ENCODE measurements at regions not wholly inside any gene's neighbourhood (a gene's known extent, or its start where the extent isn't known, plus 50 kb on each side); places are given as distances from the start of the nearest gene placed in this dataset.

- TF ChIP-seq CTCF (IDR thresholded peaks at IDR 0.05) (no peak), POLR2A (IDR thresholded peaks at IDR 0.05) (no peak)
- intact Hi-C loops (cut with DNase I), result no loop called here
- H3K4me3 ChIP-seq (replicated peaks in 1 of 3), result no peak overlapping the region
These were observed 295.1 kb downstream of the SHOX2 start for GRCh38 chr3:157810924-157811718.

GRCh38 chr3:157807280-157807679, 298.9 kb downstream of the SHOX2 start:
- intact Hi-C loops (cut with DNase I), result no loop called here
- TF ChIP-seq CTCF (IDR thresholded peaks at IDR 0.05) (no peak), POLR2A (IDR thresholded peaks at IDR 0.05) (no peak)
- no peak for DNase-seq
- 71 to 72% methylated on average over 3 of the region's 3 CpGs for WGBS, 2 donors
- no peaks in the 10 kb centered on the region for H3K9me3 ChIP-seq
- no peaks in the 10 kb centered on the region for H3K27me3 ChIP-seq
- no peak overlapping the region for H3K4me3 ChIP-seq (replicated peaks in 1 of 3)
- H3K27ac ChIP-seq, result no peak overlapping the region
- no peaks in the 10 kb centered on the region for H3K4me1 ChIP-seq
- no peaks in the 10 kb centered on the region for H3K36me3 ChIP-seq

More at GRCh38 chr3:157810924-157811718, 295.1 kb downstream of the SHOX2 start:
- Histone ChIP-seq H3K4me1 (no peaks in the 10 kb centered on the region), H3K27me3 (no peaks in the 10 kb centered on the region), H3K9me3 (no peaks in the 10 kb centered on the region), H3K36me3 (no peaks in the 10 kb centered on the region), H3K27ac (no peak overlapping the region)
- no peak for DNase-seq
- 75 to 82% methylated on average over 3 of the region's 3 CpGs for WGBS, 2 donors

GRCh38 chr3:157805538-157805937, 300.7 kb downstream of the SHOX2 start:
- intact Hi-C loops (cut with DNase I), result no loop called here

GRCh38 chr3:157794771-157795170, 291.6 kb upstream of the VEPH1 start:
- no peak for DNase-seq
- H3K36me3 ChIP-seq, result no peaks in the 10 kb centered on the region
- WGBS, 2 donors, result 68 to 70% methylated on average over 1 of the region's 1 CpG
- no peak overlapping the region for H3K4me3 ChIP-seq (replicated peaks in 1 of 3)
- intact Hi-C loops (cut with DNase I), result no loop called here
- H3K27me3 ChIP-seq, result no peaks in the 10 kb centered on the region
- H3K4me1 ChIP-seq, result no peaks in the 10 kb centered on the region
- TF ChIP-seq POLR2A (IDR thresholded peaks at IDR 0.05), result no peak
- no peak for TF ChIP-seq CTCF (IDR thresholded peaks at IDR 0.05)
- H3K27ac ChIP-seq, result no peak overlapping the region
- no peaks in the 10 kb centered on the region for H3K9me3 ChIP-seq

More at GRCh38 chr3:157805538-157805937, 300.7 kb downstream of the SHOX2 start:
- no peak for DNase-seq
- no peaks in the 10 kb centered on the region for H3K27me3 ChIP-seq
- no peaks in the 10 kb centered on the region for H3K9me3 ChIP-seq
- no peaks in the 10 kb centered on the region for H3K4me1 ChIP-seq
- no peak overlapping the region for H3K27ac ChIP-seq
- H3K36me3 ChIP-seq, result no peaks in the 10 kb centered on the region
- TF ChIP-seq CTCF (IDR thresholded peaks at IDR 0.05), result no peak
- no peak for TF ChIP-seq POLR2A (IDR thresholded peaks at IDR 0.05)
- WGBS, 2 donors, result 93 to 96% methylated on average over 2 of the region's 2 CpGs
- H3K4me3 ChIP-seq (replicated peaks in 1 of 3), result no peak overlapping the region

- DNase-seq, result no peak
- Histone ChIP-seq H3K27ac (no peak overlapping the region), H3K4me3 (replicated peaks in 1 of 3) (no peak overlapping the region), H3K27me3 (no peaks in the 10 kb centered on the region), H3K9me3 (no peaks in the 10 kb centered on the region), H3K36me3 (no peaks in the 10 kb centered on the region), H3K4me1 (no peaks in the 10 kb centered on the region)
- WGBS, 2 donors, result 82 to 88% methylated on average over 9 of the region's 9 CpGs
- intact Hi-C loops (cut with DNase I), result no loop called here
- no peak for TF ChIP-seq POLR2A (IDR thresholded peaks at IDR 0.05)
- TF ChIP-seq CTCF (IDR thresholded peaks at IDR 0.05), result no peak
These were observed 290.5 kb upstream of the VEPH1 start for GRCh38 chr3:157793745-157794144.
